H9 (cell line): ENCODE measurements at regions not wholly inside any gene's neighbourhood (a gene's known extent, or its start where the extent isn't known, plus 50 kb on each side); places are given as distances from the start of the nearest gene placed in this dataset.

ENCODE experiments used
- DNase-seq: peaks from one replicate; pipeline ENCODE4 v3.0.0-alpha.2; 2017
- H2AFZ ChIP-seq: one replicate; pipeline ENCODE4 v1.6.1; 2013; ENCODE audit warnings: mild to moderate bottlenecking, low read length, control low read depth, moderate library complexity
- H2AK5ac ChIP-seq: 2 replicates; pipeline ENCODE4 v1.6.1; 2013; ENCODE audit warnings: low read length, control low read depth, mixed read lengths; ENCODE audit not compliant: insufficient read length
- H2BK120ac ChIP-seq: one replicate; pipeline ENCODE4 v1.6.1; 2013; ENCODE audit warnings: low read depth, mild to moderate bottlenecking, low read length, control low read depth, inconsistent platforms; ENCODE audit not compliant: poor library complexity, severe bottlenecking
- H2BK12ac ChIP-seq: 2 replicates; pipeline ENCODE4 v1.6.1; 2013; ENCODE audit warnings: low read length, control low read depth, mixed read lengths, low read depth; ENCODE audit not compliant: insufficient read length
- H2BK15ac ChIP-seq: 2 replicates; pipeline ENCODE4 v1.6.1; 2013; ENCODE audit warnings: low read depth, low read length, control low read depth
- H2BK20ac ChIP-seq: one replicate; pipeline ENCODE4 v1.6.1; 2013; ENCODE audit warnings: low read depth, mild to moderate bottlenecking, low read length, control low read depth, inconsistent platforms; ENCODE audit not compliant: poor library complexity, severe bottlenecking
- H2BK5ac ChIP-seq: 2 replicates; pipeline ENCODE4 v1.6.1; 2013; ENCODE audit warnings: low read length, control low read depth, mixed read lengths; ENCODE audit not compliant: insufficient read length
- H3K14ac ChIP-seq: 2 replicates; pipeline ENCODE4 v1.6.1; 2013; ENCODE audit warnings: low read length, control low read depth; ENCODE audit not compliant: insufficient read depth
- H3K18ac ChIP-seq: 2 replicates; pipeline ENCODE4 v1.6.1; 2013; ENCODE audit warnings: low read depth, mild to moderate bottlenecking, mixed read lengths, low read length, control low read depth; ENCODE audit not compliant: insufficient read length
- H3K23ac ChIP-seq: 2 replicates; pipeline ENCODE4 v1.6.1; 2013; ENCODE audit warnings: low read length, control low read depth, mixed read lengths, low read depth; ENCODE audit not compliant: insufficient read length
- H3K23me2 ChIP-seq: 2 replicates; pipeline ENCODE4 v1.6.1; 2013; ENCODE audit warnings: low read depth, mild to moderate bottlenecking, mixed read lengths, low read length, control low read depth; ENCODE audit not compliant: insufficient read length, poor library complexity, severe bottlenecking
- H3K27ac ChIP-seq: 2 replicates; pipeline ENCODE4 v1.5.1; 2013; ENCODE audit warnings: low read length, control low read depth, mixed read lengths, low read depth; ENCODE audit not compliant: insufficient read length
- H3K27me3 ChIP-seq: 2 replicates; pipeline ENCODE4 v1.6.1; 2013; ENCODE audit warnings: low read length, control low read depth, inconsistent platforms; ENCODE audit not compliant: insufficient read depth
- H3K4ac ChIP-seq: 2 replicates; pipeline ENCODE4 v1.6.1; 2013; ENCODE audit warnings: low read depth, mild to moderate bottlenecking, control low read depth, inconsistent platforms, low read length, moderate library complexity
- H3K4me1 ChIP-seq: 2 replicates; pipeline ENCODE4 v1.6.1; 2013; ENCODE audit warnings: low read length, control low read depth, inconsistent platforms; ENCODE audit not compliant: insufficient read depth
- H3K4me2 ChIP-seq: 2 replicates; pipeline ENCODE4 v1.6.1; 2013; ENCODE audit warnings: low read length, control low read depth, mixed read lengths; ENCODE audit not compliant: insufficient read length, insufficient read depth
- H3K56ac ChIP-seq: 2 replicates; pipeline ENCODE4 v1.6.1; 2013; ENCODE audit warnings: low read depth, mild to moderate bottlenecking, mixed read lengths, low read length, control low read depth; ENCODE audit not compliant: insufficient read length
- H3K79me1 ChIP-seq: 2 replicates; pipeline ENCODE4 v1.6.1; 2013; ENCODE audit warnings: low read depth, mild to moderate bottlenecking, moderate library complexity, low read length, control low read depth, inconsistent platforms; ENCODE audit not compliant: insufficient read depth, poor library complexity, severe bottlenecking
- H3K79me2 ChIP-seq: 2 replicates; pipeline ENCODE4 v1.6.1; 2013; ENCODE audit warnings: low read length, control low read depth, inconsistent platforms; ENCODE audit not compliant: insufficient read depth
- H3K9ac ChIP-seq: 2 replicates; pipeline ENCODE4 v1.6.1; 2013; ENCODE audit warnings: low read length, control low read depth, mixed read lengths; ENCODE audit not compliant: insufficient read length; ENCODE audit errors: extremely low read depth
- H3K9me3 ChIP-seq: one replicate; pipeline ENCODE4 v1.6.1; 2013; ENCODE audit warnings: low read depth, low read length, inconsistent platforms; ENCODE audit not compliant: control insufficient read depth
- H3T11ph ChIP-seq: one replicate; pipeline ENCODE4 v1.6.1; 2013; ENCODE audit warnings: mild to moderate bottlenecking, low read length, control low read depth, inconsistent platforms
- H4K20me1 ChIP-seq: one replicate; pipeline ENCODE4 v1.6.1; 2013; ENCODE audit not compliant: control insufficient read depth, insufficient read length, insufficient read depth
- H4K5ac ChIP-seq: 2 replicates; pipeline ENCODE4 v1.6.1; 2013; ENCODE audit warnings: low read depth, mild to moderate bottlenecking, mixed read lengths, low read length, control low read depth; ENCODE audit not compliant: insufficient read length
- H4K8ac ChIP-seq: replicated peaks from 2 replicates; pipeline ENCODE4 v1.6.1; 2013; ENCODE audit warnings: low read length, control low read depth, mixed read lengths, low read depth; ENCODE audit not compliant: insufficient read length
- H4K91ac ChIP-seq: 2 replicates; pipeline ENCODE4 v1.6.1; 2013; ENCODE audit warnings: low read depth, mild to moderate bottlenecking, moderate library complexity, mixed read lengths, low read length, control low read depth; ENCODE audit not compliant: insufficient read length
- H3K27ac Mint-ChIP-seq, 3 experiments: 2 replicates in 2 of 3; 3 replicates in 1 of 3; pipeline ENCODE4 v1.8.0; 2020 to 2021; ENCODE audit warnings: mixed read lengths in 3 of 3, mild to moderate bottlenecking in 1 of 3, moderate library complexity in 1 of 3
- H3K27me3 Mint-ChIP-seq: 2 replicates; pipeline ENCODE4 v1.8.0; 2021; ENCODE audit warnings: low read depth, mild to moderate bottlenecking, moderate library complexity, mixed read lengths
- H3K36me3 Mint-ChIP-seq, 3 experiments: 2 replicates in 2 of 3; 3 replicates in 1 of 3; pipeline ENCODE4 v1.8.0; 2020 to 2021; ENCODE audit warnings: low read depth in 3 of 3, mixed read lengths in 3 of 3; ENCODE audit not compliant: insufficient read depth in 1 of 3
- H3K4me1 Mint-ChIP-seq, 2 experiments: 2 replicates each; pipeline ENCODE4 v1.8.0; 2020; ENCODE audit warnings: mixed read lengths in 2 of 2
- H3K4me3 Mint-ChIP-seq, 2 experiments: 2 replicates in 1 of 2; 3 replicates in 1 of 2; pipeline ENCODE4 v1.8.0; 2020 to 2021; ENCODE audit warnings: mild to moderate bottlenecking in 2 of 2, mixed read lengths in 2 of 2, moderate library complexity in 1 of 2
- H3K9me3 Mint-ChIP-seq, 2 experiments: 2 replicates in 1 of 2; 3 replicates in 1 of 2; pipeline ENCODE4 v1.8.0; 2020; ENCODE audit warnings: mild to moderate bottlenecking in 2 of 2, mixed read lengths in 2 of 2, moderate library complexity in 1 of 2
- WGBS: extraction: QIAGEN DNeasy Blood & Tissue Kit; methylation state at CpG from one replicate; pipeline ENCODE4 v1.1.7; 2013; ENCODE audit warnings: missing lambda C conversion rate, low lambda C conversion rate, mixed read lengths; ENCODE audit not compliant: insufficient read length; ENCODE audit errors: extremely low coverage; 5-methylcytosine and 5-hydroxymethylcytosine counted together
- TF ChIP-seq, protein P1 (sequence below): fragments of 200-600 bp; sonication (generic); conservative IDR thresholded peaks from 3 replicates; pipeline ENCODE4 v1.8.0; 2021; ENCODE audit warnings: antibody characterized with exemption, mild to moderate bottlenecking

DNA sequence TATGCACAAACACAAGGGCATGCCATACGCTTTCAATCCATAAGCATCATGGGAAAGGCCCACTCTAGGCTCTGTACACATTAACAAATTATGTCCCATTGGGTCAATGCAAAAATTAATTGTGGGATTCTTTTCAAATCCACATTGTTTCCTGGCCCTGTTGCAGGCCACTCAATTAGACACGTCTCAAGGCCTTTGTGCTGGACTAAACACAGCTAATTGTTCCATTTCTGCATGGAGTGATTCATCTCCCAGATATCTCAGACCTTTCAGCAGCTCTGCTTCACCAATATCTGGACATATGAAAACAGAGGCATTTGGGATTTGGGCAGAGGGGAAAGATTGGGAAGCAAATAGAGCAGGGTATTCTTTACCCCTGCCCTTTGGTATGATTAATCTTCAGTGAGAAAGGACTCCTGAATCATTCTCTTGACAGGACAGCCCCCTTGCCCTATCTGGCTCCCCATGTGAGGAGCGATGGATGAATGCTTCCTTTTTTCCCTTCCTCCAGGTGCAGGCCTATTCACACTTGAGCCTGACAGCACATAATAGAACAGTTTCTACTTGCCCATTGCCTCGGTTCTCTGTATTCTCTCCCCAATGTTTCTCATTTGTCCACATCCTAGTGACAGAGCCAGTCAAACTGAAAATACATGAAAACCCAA is 547.6 kb downstream of the HAO1 start:
- Histone ChIP-seq H3K56ac (no peak overlapping the region), H2BK5ac (no peak overlapping the region), H3K18ac (no peak overlapping the region), H3K27me3 (no peaks in the 10 kb centered on the region), H2AK5ac (no peak overlapping the region), H3K9ac (no peak overlapping the region), H4K8ac (no peak overlapping the region), H2BK20ac (no peak overlapping the region), H3K14ac (no peak overlapping the region), H4K5ac (no peak overlapping the region), H3K23me2 (no peaks in the 10 kb centered on the region), H4K91ac (no peak overlapping the region), H3K4ac (no peak overlapping the region), H2BK120ac (no peak overlapping the region), H3T11ph (no peak overlapping the region), H3K27ac (no peak overlapping the region), H2BK15ac (no peak overlapping the region), H3K4me2 (no peak overlapping the region), H3K79me1 (no peaks in the 10 kb centered on the region), H3K23ac (no peak overlapping the region), H2BK12ac (no peak overlapping the region), H3K79me2 (no peaks in the 10 kb centered on the region), H4K20me1 (no peaks in the 10 kb centered on the region), H3K4me1 (no peaks in the 10 kb centered on the region), H3K9me3 (no peaks in the 10 kb centered on the region), H2AFZ (no peak overlapping the region)
- no peak overlapping the region; a peak in 1 of 7 replicates for H3K27ac Mint-ChIP-seq
- TF ChIP-seq, protein P1, sequence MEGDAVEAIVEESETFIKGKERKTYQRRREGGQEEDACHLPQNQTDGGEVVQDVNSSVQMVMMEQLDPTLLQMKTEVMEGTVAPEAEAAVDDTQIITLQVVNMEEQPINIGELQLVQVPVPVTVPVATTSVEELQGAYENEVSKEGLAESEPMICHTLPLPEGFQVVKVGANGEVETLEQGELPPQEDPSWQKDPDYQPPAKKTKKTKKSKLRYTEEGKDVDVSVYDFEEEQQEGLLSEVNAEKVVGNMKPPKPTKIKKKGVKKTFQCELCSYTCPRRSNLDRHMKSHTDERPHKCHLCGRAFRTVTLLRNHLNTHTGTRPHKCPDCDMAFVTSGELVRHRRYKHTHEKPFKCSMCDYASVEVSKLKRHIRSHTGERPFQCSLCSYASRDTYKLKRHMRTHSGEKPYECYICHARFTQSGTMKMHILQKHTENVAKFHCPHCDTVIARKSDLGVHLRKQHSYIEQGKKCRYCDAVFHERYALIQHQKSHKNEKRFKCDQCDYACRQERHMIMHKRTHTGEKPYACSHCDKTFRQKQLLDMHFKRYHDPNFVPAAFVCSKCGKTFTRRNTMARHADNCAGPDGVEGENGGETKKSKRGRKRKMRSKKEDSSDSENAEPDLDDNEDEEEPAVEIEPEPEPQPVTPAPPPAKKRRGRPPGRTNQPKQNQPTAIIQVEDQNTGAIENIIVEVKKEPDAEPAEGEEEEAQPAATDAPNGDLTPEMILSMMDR = no peak
- no peak overlapping the region for H3K4me3 Mint-ChIP-seq
- H3K4me1 Mint-ChIP-seq = peaks cover 3 to 8% of the 10 kb centered on the region in 2 experiments; a peak in 3 of 4 replicates
- no peaks in the 10 kb centered on the region for H3K27me3 Mint-ChIP-seq
- H3K36me3 Mint-ChIP-seq = no peaks in the 10 kb centered on the region
- no peak for DNase-seq
- no CpG with 5 or more reads among the region's 4 CpGs for WGBS
- peaks cover 0 to 4% of the 10 kb centered on the region in 2 experiments; a peak in 1 of 5 replicates for H3K9me3 Mint-ChIP-seq
